Ascending aorta (tissue), 2 donors: ENCODE measurements at regions not wholly inside any gene's neighbourhood (a gene's known extent, or its start where the extent isn't known, plus 50 kb on each side); places are given as distances from the start of the nearest gene placed in this dataset.
"Not testable (repeated sequence)": the region's sequence is repeated elsewhere in the genome, so short reads cannot be mapped to it uniquely, and the experiment has no call there.

Experiments used
- DNase-seq, 2 donors: peaks; one replicate each; pipeline ENCODE4 v3.0.0-alpha.2; 2019; ENCODE audit warnings: low spot score in 2 of 2
- H3K27ac ChIP-seq, 2 donors: fragments of 200-600 bp; sonication (generic); one replicate each; pipeline ENCODE4 v1.5.1; 2016 to 2017; ENCODE audit warnings: mild to moderate bottlenecking in 1 of 2
- H3K27me3 ChIP-seq: fragments of 200-600 bp; sonication (generic); one replicate; pipeline ENCODE4 v1.5.1; 2017
- H3K36me3 ChIP-seq, 2 donors: fragments of 200-600 bp; sonication (generic); one replicate each; pipeline ENCODE4 v1.5.1; 2016
- H3K4me1 ChIP-seq, 2 donors: fragments of 200-600 bp; sonication (generic); one replicate each; pipeline ENCODE4 v1.5.1; 2016 to 2017; ENCODE audit warnings: mild to moderate bottlenecking in 1 of 2
- H3K4me3 ChIP-seq, 2 donors: fragments of 200-600 bp; sonication (generic); one replicate each; pipeline ENCODE4 v1.5.1; 2016 to 2017; ENCODE audit warnings: mild to moderate bottlenecking in 1 of 2
- H3K9me3 ChIP-seq, 2 donors: fragments of 200-600 bp; sonication (generic); one replicate each; pipeline ENCODE4 v1.5.1; 2016
- CTCF ChIP-seq, 3 experiments: fragments of 200-600 bp in 2 of 3; fragments of 450-650 bp in 1 of 3; sonication (generic) in 2 of 3; IDR thresholded peaks; one replicate each; pipeline ENCODE4 v1.5.1; 2016 to 2019; ENCODE audit warnings: antibody characterized with exemption in 3 of 3, mild to moderate bottlenecking in 1 of 3, moderate library complexity in 1 of 3
- intact Hi-C: fragments of 100-400 bp; cut with DNase I; formaldehyde crosslinking; loops from one replicate; pipeline ENCODE4 v1.15.1; 2023

GRCh38 chr9:81308404-81308803 is 380.9 kb downstream of the TLE1 start:
- no peak for TF ChIP-seq CTCF (IDR thresholded peaks at IDR 0.05)
- Histone ChIP-seq H3K4me1 (no peaks in the 10 kb centered on the region), H3K4me3 (no peak overlapping the region), H3K27ac (no peak overlapping the region), H3K9me3 (no peaks in the 10 kb centered on the region), H3K27me3 (no peaks in the 10 kb centered on the region), H3K36me3 (no peaks in the 10 kb centered on the region)
- no peak for DNase-seq
- intact Hi-C loops, result no loop called here

- H3K27ac ChIP-seq, intact Hi-C loops, H3K27me3 ChIP-seq, H3K36me3 ChIP-seq, H3K4me1 ChIP-seq, H3K9me3 ChIP-seq, DNase-seq, H3K4me3 ChIP-seq: not testable (repeated sequence)
These were observed 381.6 kb downstream of the TLE1 start for GRCh38 chr9:81307791-81308190.

- Histone ChIP-seq H3K9me3 (no peaks in the 10 kb centered on the region), H3K4me3 (no peak overlapping the region), H3K4me1 (no peaks in the 10 kb centered on the region), H3K36me3 (no peaks in the 10 kb centered on the region), H3K27me3 (no peaks in the 10 kb centered on the region), H3K27ac (no peak overlapping the region)
- TF ChIP-seq CTCF (IDR thresholded peaks at IDR 0.05), result no peak
- no peak for DNase-seq
- intact Hi-C loops, result no loop called here
These were observed 383.7 kb downstream of the TLE1 start for GRCh38 chr9:81305561-81306182.

- no peaks in the 10 kb centered on the region for H3K27me3 ChIP-seq
- no peaks in the 10 kb centered on the region for H3K36me3 ChIP-seq
- H3K4me1 ChIP-seq, result no peaks in the 10 kb centered on the region
- DNase-seq, result no peak
- H3K4me3 ChIP-seq, result no peak overlapping the region
- no peak overlapping the region for H3K27ac ChIP-seq
- intact Hi-C loops, result no loop called here
- TF ChIP-seq CTCF (IDR thresholded peaks at IDR 0.05), result no peak
- peaks cover 0 to 10% of the 10 kb centered on the region in 2 donors for H3K9me3 ChIP-seq
These were observed 385.7 kb downstream of the TLE1 start for GRCh38 chr9:81303658-81304057.

- Histone ChIP-seq H3K4me1 (peaks cover 0 to 2% of the 10 kb centered on the region in 2 donors), H3K4me3 (no peak overlapping the region), H3K36me3 (no peaks in the 10 kb centered on the region), H3K9me3 (peaks cover 0 to 3% of the 10 kb centered on the region in 2 donors), H3K27ac (no peak overlapping the region), H3K27me3 (no peaks in the 10 kb centered on the region)
- DNase-seq, result no peak
- no peak for TF ChIP-seq CTCF (IDR thresholded peaks at IDR 0.05)
- intact Hi-C loops, result no loop called here
These were observed 395.7 kb downstream of the TLE1 start for GRCh38 chr9:81293651-81294050.

GRCh38 chr9:81292056-81292805 is 397.1 kb downstream of the TLE1 start:
- peaks cover 0 to 3% of the 10 kb centered on the region in 2 donors for H3K9me3 ChIP-seq
- no peaks in the 10 kb centered on the region for H3K27me3 ChIP-seq
- intact Hi-C loops, result no loop called here
- no peak for DNase-seq
- no peak for TF ChIP-seq CTCF (IDR thresholded peaks at IDR 0.05)
- H3K4me3 ChIP-seq, result no peak overlapping the region
- no peaks in the 10 kb centered on the region for H3K36me3 ChIP-seq
- peaks cover 0 to 2% of the 10 kb centered on the region in 2 donors for H3K4me1 ChIP-seq
- no peak overlapping the region for H3K27ac ChIP-seq
